ENCODE measurements at regions not wholly inside any gene's neighbourhood (a gene's known extent, or its start where the extent isn't known, plus 50 kb on each side); places are given as distances from the start of the nearest gene placed in this dataset.

GRCh38 chr12:127239781-127240180 lies 1027.2 kb upstream of the TMEM132C start:
- TF ChIP-seq CTCF (conservative IDR thresholded peaks at IDR 0.05; ENCODE audit: low read depth): no peak
- no peak for DNase-seq (ENCODE audit: low spot score)
- ChIA-PET POLR2A (ENCODE audit: low non-redundant PET) (no interaction called here), CTCF (no interaction called here)
- no peak overlapping the region for H3K27ac ChIP-seq

GRCh38 chr12:127240249-127240929 lies 1026.6 kb upstream of the TMEM132C start:
- CTCF ChIA-PET: no interaction called here
- POLR2A ChIA-PET (ENCODE audit: low non-redundant PET): no interaction called here
- DNase-seq (ENCODE audit: low spot score): no peak

GRCh38 chr12:127241072-127241817 lies 1025.7 kb upstream of the TMEM132C start:
- H3K27ac ChIP-seq: no peak overlapping the region
- TF ChIP-seq CTCF (conservative IDR thresholded peaks at IDR 0.05; ENCODE audit: low read depth): no peak
- ChIA-PET POLR2A (ENCODE audit: low non-redundant PET) (no interaction called here), CTCF (no interaction called here)
- DNase-seq (ENCODE audit: low spot score): peak; percentile 86

More at GRCh38 chr12:127240249-127240929, 1026.6 kb upstream of the TMEM132C start:
- no peak for TF ChIP-seq CTCF (conservative IDR thresholded peaks at IDR 0.05; ENCODE audit: low read depth)
- no peak overlapping the region for H3K27ac ChIP-seq

GRCh38 chr12:127245009-127245408 lies 1022.0 kb upstream of the TMEM132C start:
- POLR2A ChIA-PET (ENCODE audit: low non-redundant PET): no interaction called here
- DNase-seq (ENCODE audit: low spot score): no peak

GRCh38 chr12:127245437-127245836 lies 1021.5 kb upstream of the TMEM132C start:
- TF ChIP-seq CTCF (conservative IDR thresholded peaks at IDR 0.05; ENCODE audit: low read depth): no peak
- no peak for DNase-seq (ENCODE audit: low spot score)
- no peak overlapping the region for H3K27ac ChIP-seq
- CTCF ChIA-PET: no interaction called here
- POLR2A ChIA-PET (ENCODE audit: low non-redundant PET): no interaction called here

More at GRCh38 chr12:127245009-127245408, 1022.0 kb upstream of the TMEM132C start:
- no peak overlapping the region for H3K27ac ChIP-seq
- TF ChIP-seq CTCF (conservative IDR thresholded peaks at IDR 0.05; ENCODE audit: low read depth): no peak
- CTCF ChIA-PET: no interaction called here

GRCh38 chr12:127247937-127248336 lies 1019.0 kb upstream of the TMEM132C start:
- H3K27ac ChIP-seq: no peak overlapping the region
- no peak for DNase-seq (ENCODE audit: low spot score)
- ChIA-PET POLR2A (ENCODE audit: low non-redundant PET) (interaction anchor here (0.6 kb wide), 1 partner anchor 73 kb away, joined by 3 read pairs; no protein-coding TSS in a partner anchor), CTCF (no interaction called here)
- TF ChIP-seq CTCF (conservative IDR thresholded peaks at IDR 0.05; ENCODE audit: low read depth): no peak

Measured in RWPE1 (cell line).